AG09309 (cell line): ENCODE measurements at regions not wholly inside any gene's neighbourhood (a gene's known extent, or its start where the extent isn't known, plus 50 kb on each side); places are given as distances from the start of the nearest gene placed in this dataset.

ENCODE experiments used
- DNase-seq: peaks from one replicate; pipeline ENCODE4 v3.0.0-alpha.2; 2010; ENCODE audit warnings: low read depth
- H3K4me3 ChIP-seq: 2 replicates; pipeline ENCODE4 v1.5.1; 2011; ENCODE audit warnings: mild to moderate bottlenecking, low read depth, low read length, moderate library complexity; ENCODE audit not compliant: control insufficient read depth
- TF ChIP-seq, protein P1 (sequence below): IDR thresholded peaks from 2 replicates; pipeline ENCODE4 v1.5.1; 2011; ENCODE audit warnings: mild to moderate bottlenecking, low read depth, low read length, inconsistent platforms; ENCODE audit not compliant: insufficient read depth, control insufficient read depth; ENCODE audit errors: missing control alignments

GRCh38 chr7:144982133-144982532, 146.3 kb upstream of the TPK1 start:
- no peak for DNase-seq
- TF ChIP-seq, protein P1, sequence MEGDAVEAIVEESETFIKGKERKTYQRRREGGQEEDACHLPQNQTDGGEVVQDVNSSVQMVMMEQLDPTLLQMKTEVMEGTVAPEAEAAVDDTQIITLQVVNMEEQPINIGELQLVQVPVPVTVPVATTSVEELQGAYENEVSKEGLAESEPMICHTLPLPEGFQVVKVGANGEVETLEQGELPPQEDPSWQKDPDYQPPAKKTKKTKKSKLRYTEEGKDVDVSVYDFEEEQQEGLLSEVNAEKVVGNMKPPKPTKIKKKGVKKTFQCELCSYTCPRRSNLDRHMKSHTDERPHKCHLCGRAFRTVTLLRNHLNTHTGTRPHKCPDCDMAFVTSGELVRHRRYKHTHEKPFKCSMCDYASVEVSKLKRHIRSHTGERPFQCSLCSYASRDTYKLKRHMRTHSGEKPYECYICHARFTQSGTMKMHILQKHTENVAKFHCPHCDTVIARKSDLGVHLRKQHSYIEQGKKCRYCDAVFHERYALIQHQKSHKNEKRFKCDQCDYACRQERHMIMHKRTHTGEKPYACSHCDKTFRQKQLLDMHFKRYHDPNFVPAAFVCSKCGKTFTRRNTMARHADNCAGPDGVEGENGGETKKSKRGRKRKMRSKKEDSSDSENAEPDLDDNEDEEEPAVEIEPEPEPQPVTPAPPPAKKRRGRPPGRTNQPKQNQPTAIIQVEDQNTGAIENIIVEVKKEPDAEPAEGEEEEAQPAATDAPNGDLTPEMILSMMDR: no peak
- H3K4me3 ChIP-seq: no peak overlapping the region

- TF ChIP-seq, protein P1: no peak
- no peak for DNase-seq
- H3K4me3 ChIP-seq: no peak overlapping the region
These were observed 140.0 kb upstream of the TPK1 start for GRCh38 chr7:144975882-144976281.

GRCh38 chr7:144969787-144970186, 133.9 kb upstream of the TPK1 start:
- TF ChIP-seq, protein P1: no peak

GRCh38 chr7:144960763-144961162, 124.9 kb upstream of the TPK1 start:
- DNase-seq: no peak
- TF ChIP-seq, protein P1: no peak
- no peak overlapping the region for H3K4me3 ChIP-seq

More at GRCh38 chr7:144969787-144970186, 133.9 kb upstream of the TPK1 start:
- no peak for DNase-seq
- H3K4me3 ChIP-seq: no peak overlapping the region

DNA sequence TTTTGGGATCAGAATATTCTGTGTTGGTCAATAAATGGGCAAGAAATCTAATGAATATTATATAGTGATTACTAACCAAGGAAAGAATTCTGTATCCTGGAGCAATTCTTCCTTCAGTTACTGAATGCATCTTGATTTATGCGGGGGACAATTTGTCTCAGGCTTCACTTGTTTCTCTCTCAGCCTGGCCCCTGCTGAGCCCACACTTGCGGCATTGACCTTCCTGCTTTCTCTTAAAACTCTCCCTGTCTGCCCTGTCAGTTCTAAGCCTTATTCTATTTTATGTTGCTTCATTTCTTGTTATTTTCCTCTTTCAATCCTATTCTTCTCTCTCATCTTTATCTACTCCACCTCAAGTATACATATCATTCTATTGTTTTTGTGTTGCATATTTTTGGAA, 122.1 kb upstream of the TPK1 start:
- TF ChIP-seq, protein P1: no peak
- no peak overlapping the region for H3K4me3 ChIP-seq
- no peak for DNase-seq

DNA sequence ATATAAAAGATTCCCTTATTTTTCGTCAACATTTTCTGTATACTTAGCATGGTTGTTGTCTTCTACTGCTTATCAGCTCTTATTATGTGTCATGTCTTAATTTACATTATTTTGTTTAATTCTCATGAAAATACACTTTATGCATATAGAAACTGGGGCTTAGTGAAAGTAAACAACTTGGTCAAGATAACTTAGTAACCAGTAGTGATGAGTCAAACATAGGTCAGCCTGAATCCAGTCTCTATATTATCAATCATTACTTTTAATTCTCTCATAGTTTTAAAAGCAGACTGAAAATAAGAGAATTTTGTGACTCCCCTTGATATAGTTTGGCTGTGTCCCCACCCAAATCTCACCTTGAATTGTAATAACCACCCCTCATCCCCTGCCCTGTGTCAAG, 119.6 kb upstream of the TPK1 start:
- TF ChIP-seq, protein P1: no peak
- H3K4me3 ChIP-seq: no peak overlapping the region
- DNase-seq: no peak

DNA sequence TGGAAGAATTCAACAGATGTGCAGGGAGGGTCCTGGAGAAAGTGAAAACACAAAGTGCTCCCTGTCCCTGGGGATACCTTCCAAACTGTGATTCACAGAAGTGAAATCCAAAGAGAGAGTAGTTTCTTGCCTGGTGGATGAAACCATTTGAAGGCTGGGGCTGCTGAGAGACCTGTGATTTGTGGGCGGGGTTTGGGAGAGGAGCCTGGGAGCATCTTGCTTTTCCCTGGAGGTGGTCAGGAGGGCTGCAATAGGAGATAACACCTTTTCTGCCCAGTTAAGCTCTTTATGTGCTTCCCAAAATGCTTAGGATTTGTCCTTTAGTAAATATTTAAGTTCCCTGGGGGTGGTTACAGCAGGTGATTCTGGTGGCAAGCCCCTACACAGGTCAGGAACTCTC, 105.3 kb upstream of the TPK1 start:
- DNase-seq: no peak
- TF ChIP-seq, protein P1: no peak
- H3K4me3 ChIP-seq: no peak overlapping the region
